Transverse colon (tissue), 4 donors: ENCODE measurements at regions not wholly inside any gene's neighbourhood (a gene's known extent, or its start where the extent isn't known, plus 50 kb on each side); places are given as distances from the start of the nearest gene placed in this dataset.

Experiments used
- EP300 ChIP-seq: sonication (generic); formaldehyde crosslinking; IDR thresholded peaks from one replicate; pipeline ENCODE4 v1.6.1; 2017; ENCODE audit warnings: antibody characterized with exemption, low read depth
- POLR2A ChIP-seq: fragments of 450-650 bp; IDR thresholded peaks from one replicate; pipeline ENCODE4 v1.6.1; 2016; ENCODE audit warnings: antibody characterized with exemption, mild to moderate bottlenecking, moderate library complexity
- POLR2AphosphoS5 ChIP-seq, 3 donors: sonication (generic); formaldehyde crosslinking; IDR thresholded peaks; one replicate each; pipeline ENCODE4 v1.6.1; 2016; ENCODE audit warnings: antibody characterized with exemption in 3 of 3
- TF ChIP-seq, protein P1 (sequence below), 5 experiments: fragments of 200-600 bp in 3 of 5; fragments of 450-650 bp in 2 of 5; sonication (generic) in 3 of 5; IDR thresholded peaks; 1 replicate in 2 of 5; 2 replicates in 3 of 5; pipeline ENCODE4 v1.5.1; 2016 to 2017; ENCODE audit warnings: antibody characterized with exemption in 5 of 5, inconsistent platforms in 3 of 5, mild to moderate bottlenecking in 2 of 5, moderate library complexity in 1 of 5

DNA sequence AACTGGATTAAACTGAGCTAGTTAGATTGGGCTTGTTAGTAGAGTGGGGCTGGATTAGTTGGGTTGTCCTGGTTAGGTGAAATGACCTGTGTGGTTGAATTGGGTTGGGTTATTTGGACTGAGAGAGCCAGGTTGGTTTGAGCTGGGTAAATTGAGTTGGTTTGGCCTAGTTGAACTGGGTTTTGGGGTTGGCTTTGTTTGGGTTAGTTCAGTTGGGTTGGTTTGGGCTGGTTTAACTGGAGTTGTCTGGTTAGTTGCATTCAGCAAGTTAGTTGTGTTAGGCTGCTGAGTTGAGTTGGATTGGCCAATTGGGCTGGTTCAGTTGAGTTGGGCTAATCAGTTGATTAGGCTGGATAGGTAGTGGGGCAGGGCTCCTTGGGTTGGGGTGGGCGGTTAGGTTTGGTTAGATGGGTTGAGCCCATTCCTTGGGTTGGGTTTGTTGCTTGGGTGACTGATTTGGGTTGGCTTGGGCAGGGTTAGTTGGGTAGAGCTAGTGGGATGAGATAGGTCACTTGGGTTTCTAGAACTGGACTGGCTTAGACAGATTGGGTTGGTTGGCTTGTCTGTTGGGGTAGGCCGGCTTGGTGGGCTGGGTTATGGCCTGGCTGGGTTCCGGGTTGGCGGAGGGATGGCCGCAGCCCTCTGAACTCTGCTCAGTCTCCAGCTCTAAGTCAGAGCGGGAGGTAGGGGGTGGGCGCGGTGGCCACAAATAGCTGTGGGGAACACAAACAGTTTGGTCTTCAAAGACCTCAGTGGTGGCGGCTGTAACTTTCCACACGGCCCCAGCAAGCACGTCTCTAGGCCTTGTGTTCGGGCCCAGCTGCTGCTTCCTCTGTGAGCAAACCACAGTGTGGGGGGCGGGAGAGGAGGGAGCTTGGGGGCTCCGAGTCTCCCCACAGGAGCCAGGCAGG lies 67.2 kb upstream of the RUNX3 start:
- TF ChIP-seq, protein P1, sequence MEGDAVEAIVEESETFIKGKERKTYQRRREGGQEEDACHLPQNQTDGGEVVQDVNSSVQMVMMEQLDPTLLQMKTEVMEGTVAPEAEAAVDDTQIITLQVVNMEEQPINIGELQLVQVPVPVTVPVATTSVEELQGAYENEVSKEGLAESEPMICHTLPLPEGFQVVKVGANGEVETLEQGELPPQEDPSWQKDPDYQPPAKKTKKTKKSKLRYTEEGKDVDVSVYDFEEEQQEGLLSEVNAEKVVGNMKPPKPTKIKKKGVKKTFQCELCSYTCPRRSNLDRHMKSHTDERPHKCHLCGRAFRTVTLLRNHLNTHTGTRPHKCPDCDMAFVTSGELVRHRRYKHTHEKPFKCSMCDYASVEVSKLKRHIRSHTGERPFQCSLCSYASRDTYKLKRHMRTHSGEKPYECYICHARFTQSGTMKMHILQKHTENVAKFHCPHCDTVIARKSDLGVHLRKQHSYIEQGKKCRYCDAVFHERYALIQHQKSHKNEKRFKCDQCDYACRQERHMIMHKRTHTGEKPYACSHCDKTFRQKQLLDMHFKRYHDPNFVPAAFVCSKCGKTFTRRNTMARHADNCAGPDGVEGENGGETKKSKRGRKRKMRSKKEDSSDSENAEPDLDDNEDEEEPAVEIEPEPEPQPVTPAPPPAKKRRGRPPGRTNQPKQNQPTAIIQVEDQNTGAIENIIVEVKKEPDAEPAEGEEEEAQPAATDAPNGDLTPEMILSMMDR (IDR thresholded peaks at IDR 0.05): no peak
- no peak for TF ChIP-seq POLR2A
- TF ChIP-seq POLR2AphosphoS5 (IDR thresholded peaks at IDR 0.05): no peak
- TF ChIP-seq EP300: no peak
